ENCODE measurements at regions not wholly inside any gene's neighbourhood (a gene's known extent, or its start where the extent isn't known, plus 50 kb on each side); places are given as distances from the start of the nearest gene placed in this dataset.

DNA sequence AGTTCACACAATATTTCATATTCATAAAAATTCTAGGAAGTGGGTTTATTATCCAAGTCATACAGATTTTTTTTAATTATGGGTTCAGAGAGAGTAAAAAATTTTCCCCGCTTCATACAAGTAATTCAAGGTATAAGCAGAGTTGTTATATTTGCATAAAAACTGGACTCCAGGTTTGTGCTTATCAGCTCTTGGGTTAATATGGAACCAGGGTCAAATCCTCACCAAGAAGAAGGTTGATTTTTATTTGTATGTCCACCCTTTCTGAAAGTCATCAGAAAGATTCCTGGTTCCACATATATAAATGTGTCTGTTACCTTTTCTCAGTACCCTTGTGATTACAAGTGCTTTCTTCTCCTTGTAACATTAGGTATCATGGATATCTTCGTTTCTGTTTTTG is 143.8 kb upstream of the PKN2 start:
- TF ChIP-seq POLR2A (IDR thresholded peaks at IDR 0.05; ENCODE audit: low read length) = no peak
- TF ChIP-seq GATA1 (IDR thresholded peaks at IDR 0.05; ENCODE audit: low read depth, low read length) = no peak

Data from erythroblast (primary cell).